ENCODE measurements at regions not wholly inside any gene's neighbourhood (a gene's known extent, or its start where the extent isn't known, plus 50 kb on each side); places are given as distances from the start of the nearest gene placed in this dataset.

DNA sequence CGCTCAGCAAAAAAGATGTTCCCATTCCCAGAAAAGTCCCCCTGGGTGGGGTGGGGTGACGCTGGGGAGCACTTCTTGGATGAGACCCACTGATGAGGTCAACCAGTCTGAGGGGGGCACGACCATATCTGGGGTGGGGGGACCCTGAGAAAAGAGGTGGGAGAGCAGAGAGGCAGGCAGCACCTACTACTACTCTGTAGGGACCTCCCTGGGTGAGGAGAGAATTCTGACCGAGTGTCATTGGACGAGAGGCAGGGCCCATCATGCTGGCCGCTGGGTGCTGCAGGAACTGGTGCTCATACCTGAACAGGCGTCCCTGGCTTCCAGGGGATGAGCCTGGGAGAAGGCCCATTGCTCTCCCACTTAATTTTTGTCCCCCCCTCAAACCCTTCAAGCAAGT, 158.8 kb downstream of the KLF13 start:
- no peak for TF ChIP-seq TAF1 (IDR thresholded peaks at IDR 0.05; ENCODE audit: borderline replicate concordance, insufficient read depth, low read length)
- TF ChIP-seq SIN3A (IDR thresholded peaks at IDR 0.05; ENCODE audit: borderline replicate concordance, insufficient read depth, low read length): no peak

Data from PFSK-1 (cell line).